Ascending aorta (tissue), 2 donors: ENCODE measurements at regions not wholly inside any gene's neighbourhood (a gene's known extent, or its start where the extent isn't known, plus 50 kb on each side); places are given as distances from the start of the nearest gene placed in this dataset.

Source experiments
- DNase-seq, 2 donors: peaks; one replicate each; pipeline ENCODE4 v3.0.0-alpha.2; 2019; ENCODE audit warnings: low spot score in 2 of 2
- H3K27ac ChIP-seq, 2 donors: fragments of 200-600 bp; sonication (generic); one replicate each; pipeline ENCODE4 v1.5.1; 2016 to 2017; ENCODE audit warnings: mild to moderate bottlenecking in 1 of 2
- H3K27me3 ChIP-seq: fragments of 200-600 bp; sonication (generic); one replicate; pipeline ENCODE4 v1.5.1; 2017
- H3K36me3 ChIP-seq, 2 donors: fragments of 200-600 bp; sonication (generic); one replicate each; pipeline ENCODE4 v1.5.1; 2016
- H3K4me1 ChIP-seq, 2 donors: fragments of 200-600 bp; sonication (generic); one replicate each; pipeline ENCODE4 v1.5.1; 2016 to 2017; ENCODE audit warnings: mild to moderate bottlenecking in 1 of 2
- H3K4me3 ChIP-seq, 2 donors: fragments of 200-600 bp; sonication (generic); one replicate each; pipeline ENCODE4 v1.5.1; 2016 to 2017; ENCODE audit warnings: mild to moderate bottlenecking in 1 of 2
- H3K9me3 ChIP-seq, 2 donors: fragments of 200-600 bp; sonication (generic); one replicate each; pipeline ENCODE4 v1.5.1; 2016
- intact Hi-C: fragments of 100-400 bp; cut with DNase I; formaldehyde crosslinking; loops from one replicate; pipeline ENCODE4 v1.15.1; 2023
- TF ChIP-seq, protein P1 (sequence below), 3 experiments: fragments of 200-600 bp in 2 of 3; fragments of 450-650 bp in 1 of 3; sonication (generic) in 2 of 3; IDR thresholded peaks; one replicate each; pipeline ENCODE4 v1.5.1; 2016 to 2019; ENCODE audit warnings: antibody characterized with exemption in 3 of 3, mild to moderate bottlenecking in 1 of 3, moderate library complexity in 1 of 3

DNA sequence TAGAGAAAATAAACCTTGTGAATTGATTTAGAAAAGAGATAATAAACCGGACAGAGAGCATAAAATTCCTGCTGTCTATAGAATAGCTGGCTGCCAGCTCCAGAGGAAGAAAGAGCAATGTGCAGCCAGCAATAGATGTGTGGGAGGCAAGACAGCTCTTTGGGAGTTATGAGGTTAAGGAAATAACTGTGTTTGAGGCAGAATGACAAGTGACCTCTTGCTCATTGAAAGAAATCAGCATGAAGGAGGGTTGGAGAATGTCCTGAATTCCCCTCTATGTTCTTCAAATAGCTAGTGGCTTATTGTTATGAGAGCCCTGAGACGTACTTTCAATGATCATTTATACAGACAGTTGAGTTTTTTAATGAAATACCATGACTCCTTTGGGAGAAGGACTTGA, 1009.9 kb upstream of the NXPH2 start:
- H3K9me3 ChIP-seq = no peaks in the 10 kb centered on the region
- no peak for DNase-seq
- no peaks in the 10 kb centered on the region for H3K36me3 ChIP-seq
- H3K4me3 ChIP-seq = no peak overlapping the region
- H3K4me1 ChIP-seq = no peaks in the 10 kb centered on the region
- intact Hi-C loops = loop anchor here (5.0 kb wide), 1 partner anchor 1072 kb away; no protein-coding TSS in a partner anchor
- no peak overlapping the region for H3K27ac ChIP-seq
- TF ChIP-seq, protein P1, sequence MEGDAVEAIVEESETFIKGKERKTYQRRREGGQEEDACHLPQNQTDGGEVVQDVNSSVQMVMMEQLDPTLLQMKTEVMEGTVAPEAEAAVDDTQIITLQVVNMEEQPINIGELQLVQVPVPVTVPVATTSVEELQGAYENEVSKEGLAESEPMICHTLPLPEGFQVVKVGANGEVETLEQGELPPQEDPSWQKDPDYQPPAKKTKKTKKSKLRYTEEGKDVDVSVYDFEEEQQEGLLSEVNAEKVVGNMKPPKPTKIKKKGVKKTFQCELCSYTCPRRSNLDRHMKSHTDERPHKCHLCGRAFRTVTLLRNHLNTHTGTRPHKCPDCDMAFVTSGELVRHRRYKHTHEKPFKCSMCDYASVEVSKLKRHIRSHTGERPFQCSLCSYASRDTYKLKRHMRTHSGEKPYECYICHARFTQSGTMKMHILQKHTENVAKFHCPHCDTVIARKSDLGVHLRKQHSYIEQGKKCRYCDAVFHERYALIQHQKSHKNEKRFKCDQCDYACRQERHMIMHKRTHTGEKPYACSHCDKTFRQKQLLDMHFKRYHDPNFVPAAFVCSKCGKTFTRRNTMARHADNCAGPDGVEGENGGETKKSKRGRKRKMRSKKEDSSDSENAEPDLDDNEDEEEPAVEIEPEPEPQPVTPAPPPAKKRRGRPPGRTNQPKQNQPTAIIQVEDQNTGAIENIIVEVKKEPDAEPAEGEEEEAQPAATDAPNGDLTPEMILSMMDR (IDR thresholded peaks at IDR 0.05) = no peak
- no peaks in the 10 kb centered on the region for H3K27me3 ChIP-seq

DNA sequence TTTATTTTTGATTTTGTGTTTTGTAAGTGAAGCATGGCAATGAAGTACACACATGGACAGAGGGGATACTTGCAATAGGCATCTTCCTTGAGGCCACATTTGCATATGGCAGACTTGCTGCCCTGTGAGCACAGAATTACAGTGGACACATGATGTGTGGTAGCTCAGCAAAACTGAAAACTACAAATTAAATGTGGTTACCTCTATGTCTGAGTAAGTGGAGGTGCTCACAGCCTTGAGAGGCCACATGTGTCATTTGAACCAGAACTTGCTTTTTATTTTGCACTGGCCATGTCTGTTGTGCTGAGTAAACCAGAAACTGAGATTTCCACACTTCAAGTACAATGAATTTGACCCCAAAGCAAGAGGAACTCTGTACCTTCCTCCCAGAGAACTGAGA, 998.5 kb upstream of the NXPH2 start:
- no peaks in the 10 kb centered on the region for H3K36me3 ChIP-seq
- DNase-seq = no peak
- no peak overlapping the region for H3K4me3 ChIP-seq
- TF ChIP-seq, protein P1 (IDR thresholded peaks at IDR 0.05) = no peak
- no peaks in the 10 kb centered on the region for H3K27me3 ChIP-seq
- no peak overlapping the region for H3K27ac ChIP-seq
- intact Hi-C loops = no loop called here
- H3K4me1 ChIP-seq = no peaks in the 10 kb centered on the region
- H3K9me3 ChIP-seq = no peaks in the 10 kb centered on the region

DNA sequence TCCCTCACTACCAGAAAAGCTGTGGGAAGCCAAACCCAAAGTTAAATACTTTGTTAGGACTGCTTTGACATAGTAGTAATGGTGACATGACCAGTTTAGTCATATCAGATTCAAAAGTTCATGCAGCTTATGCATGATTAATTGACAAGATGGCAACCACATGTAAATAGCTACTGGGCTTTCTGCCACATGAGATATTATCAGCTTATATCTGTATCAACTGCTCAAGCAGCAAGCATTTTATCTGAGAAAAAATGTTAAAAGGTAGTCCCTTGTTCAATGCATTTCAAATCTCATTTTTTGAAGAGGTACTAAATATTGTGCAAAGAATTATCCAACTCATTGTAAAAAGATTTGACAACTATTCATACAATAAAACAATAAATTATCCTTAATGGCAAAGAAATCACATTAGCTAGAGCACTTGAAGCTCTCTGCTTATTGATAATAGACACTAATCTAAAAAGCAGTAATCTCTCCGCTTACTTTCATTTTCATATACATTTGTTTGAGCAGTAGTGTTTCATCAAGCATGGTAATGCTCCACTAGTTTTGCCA, 993.6 kb upstream of the NXPH2 start:
- H3K36me3 ChIP-seq = no peaks in the 10 kb centered on the region
- no peaks in the 10 kb centered on the region for H3K27me3 ChIP-seq
- no peaks in the 10 kb centered on the region for H3K9me3 ChIP-seq
- H3K4me3 ChIP-seq = no peak overlapping the region
- H3K27ac ChIP-seq = no peak overlapping the region
- H3K4me1 ChIP-seq = no peaks in the 10 kb centered on the region
- DNase-seq = no peak
- TF ChIP-seq, protein P1 (IDR thresholded peaks at IDR 0.05) = no peak
- intact Hi-C loops = no loop called here

- no peaks in the 10 kb centered on the region for H3K27me3 ChIP-seq
- TF ChIP-seq, protein P1 (IDR thresholded peaks at IDR 0.05) = no peak
- no peak overlapping the region for H3K27ac ChIP-seq
- intact Hi-C loops = no loop called here
- H3K4me3 ChIP-seq = no peak overlapping the region
- H3K9me3 ChIP-seq = no peaks in the 10 kb centered on the region
- no peaks in the 10 kb centered on the region for H3K36me3 ChIP-seq
- no peaks in the 10 kb centered on the region for H3K4me1 ChIP-seq
- no peak for DNase-seq
These were observed 989.4 kb upstream of the NXPH2 start for GRCh38 chr2:139769633-139770032.

DNA sequence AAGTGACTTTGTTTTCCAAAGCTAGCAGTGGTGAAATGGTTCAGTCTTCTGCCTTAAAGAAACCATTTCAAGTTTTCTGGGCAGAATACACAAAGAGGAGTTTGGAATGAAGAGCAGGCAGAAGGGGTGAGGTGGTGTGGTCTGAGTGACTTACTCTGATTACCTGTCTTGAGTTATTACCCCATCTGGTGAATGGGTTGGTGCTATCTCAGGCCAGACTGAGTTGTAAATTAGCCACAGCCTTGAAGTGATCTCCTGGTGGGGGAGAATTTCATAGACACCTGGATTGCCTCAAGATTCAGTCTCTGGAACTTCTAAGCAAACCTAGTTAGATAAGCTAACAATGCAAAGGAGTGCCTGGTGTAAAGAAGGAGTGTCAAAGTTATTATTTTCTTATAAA, 983.5 kb upstream of the NXPH2 start:
- intact Hi-C loops = no loop called here
- no peak for DNase-seq
- Histone ChIP-seq H3K36me3 (no peaks in the 10 kb centered on the region), H3K27me3 (no peaks in the 10 kb centered on the region), H3K9me3 (no peaks in the 10 kb centered on the region), H3K4me3 (no peak overlapping the region), H3K4me1 (no peaks in the 10 kb centered on the region), H3K27ac (no peak overlapping the region)
- TF ChIP-seq, protein P1 (IDR thresholded peaks at IDR 0.05) = no peak

GRCh38 chr2:139759000-139759505, 978.9 kb upstream of the NXPH2 start:
- TF ChIP-seq, protein P1 (IDR thresholded peaks at IDR 0.05) = no peak
- H3K9me3 ChIP-seq = peaks cover 0 to 3% of the 10 kb centered on the region in 2 donors
- no peaks in the 10 kb centered on the region for H3K36me3 ChIP-seq
- no peak overlapping the region for H3K4me3 ChIP-seq
- DNase-seq = no peak
- H3K27me3 ChIP-seq = no peaks in the 10 kb centered on the region
- no peaks in the 10 kb centered on the region for H3K4me1 ChIP-seq
- intact Hi-C loops = no loop called here
- no peak overlapping the region for H3K27ac ChIP-seq
